ENCODE measurements at regions not wholly inside any gene's neighbourhood (a gene's known extent, or its start where the extent isn't known, plus 50 kb on each side); places are given as distances from the start of the nearest gene placed in this dataset.

DNA sequence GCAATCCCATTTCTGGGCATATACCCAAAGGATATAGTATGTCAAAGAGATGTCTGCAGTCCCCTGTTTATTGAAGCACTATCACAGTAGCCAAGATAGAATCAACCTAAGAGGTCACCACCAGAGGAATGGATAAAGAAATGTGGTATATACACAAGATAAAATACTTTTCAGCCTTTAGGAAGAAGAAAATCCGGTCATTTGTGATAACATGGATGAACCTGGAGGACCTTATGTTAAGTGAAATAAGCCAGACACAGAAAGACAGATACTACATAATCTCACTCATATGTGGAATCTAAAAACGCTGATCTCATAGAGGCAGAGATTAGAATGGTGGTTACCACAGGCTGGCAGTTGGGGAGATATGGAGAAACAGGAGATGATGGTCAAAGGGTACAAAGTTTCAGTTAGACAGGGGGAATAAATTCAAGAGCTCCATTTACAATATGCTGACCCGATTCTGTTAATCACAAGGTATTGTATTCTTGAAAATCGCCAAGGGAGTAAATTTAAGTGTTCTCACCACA, 195.8 kb downstream of the MTHFS start:
- Histone ChIP-seq H3K4me1 (no peaks in the 10 kb centered on the region), H3K36me3 (no peaks in the 10 kb centered on the region), H3K9me3 (no peaks in the 10 kb centered on the region), H3K27ac (no peak overlapping the region), H3K4me3 (no peak overlapping the region), H3K27me3 (replicated peaks in 1 of 7) (peaks cover 0 to 10% (median 0%) of the 10 kb centered on the region in 7 donors)
- intact Hi-C loops (cut with DNase I; ENCODE audit: low total_unique reads) = no loop called here
- TF ChIP-seq POLR2AphosphoS5 (IDR thresholded peaks at IDR 0.05) (no peak), POLR2A (IDR thresholded peaks at IDR 0.05) (no peak)
- TF ChIP-seq, protein P1, sequence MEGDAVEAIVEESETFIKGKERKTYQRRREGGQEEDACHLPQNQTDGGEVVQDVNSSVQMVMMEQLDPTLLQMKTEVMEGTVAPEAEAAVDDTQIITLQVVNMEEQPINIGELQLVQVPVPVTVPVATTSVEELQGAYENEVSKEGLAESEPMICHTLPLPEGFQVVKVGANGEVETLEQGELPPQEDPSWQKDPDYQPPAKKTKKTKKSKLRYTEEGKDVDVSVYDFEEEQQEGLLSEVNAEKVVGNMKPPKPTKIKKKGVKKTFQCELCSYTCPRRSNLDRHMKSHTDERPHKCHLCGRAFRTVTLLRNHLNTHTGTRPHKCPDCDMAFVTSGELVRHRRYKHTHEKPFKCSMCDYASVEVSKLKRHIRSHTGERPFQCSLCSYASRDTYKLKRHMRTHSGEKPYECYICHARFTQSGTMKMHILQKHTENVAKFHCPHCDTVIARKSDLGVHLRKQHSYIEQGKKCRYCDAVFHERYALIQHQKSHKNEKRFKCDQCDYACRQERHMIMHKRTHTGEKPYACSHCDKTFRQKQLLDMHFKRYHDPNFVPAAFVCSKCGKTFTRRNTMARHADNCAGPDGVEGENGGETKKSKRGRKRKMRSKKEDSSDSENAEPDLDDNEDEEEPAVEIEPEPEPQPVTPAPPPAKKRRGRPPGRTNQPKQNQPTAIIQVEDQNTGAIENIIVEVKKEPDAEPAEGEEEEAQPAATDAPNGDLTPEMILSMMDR (IDR thresholded peaks at IDR 0.05 in 8 of 11, conservative IDR thresholded peaks at IDR 0.05 in 3 of 11) = no peak
- no peak for DNase-seq
- WGBS, 5 donors = 73 to 87% (median 81%) methylated on average over 4 of the region's 4 CpGs

DNA sequence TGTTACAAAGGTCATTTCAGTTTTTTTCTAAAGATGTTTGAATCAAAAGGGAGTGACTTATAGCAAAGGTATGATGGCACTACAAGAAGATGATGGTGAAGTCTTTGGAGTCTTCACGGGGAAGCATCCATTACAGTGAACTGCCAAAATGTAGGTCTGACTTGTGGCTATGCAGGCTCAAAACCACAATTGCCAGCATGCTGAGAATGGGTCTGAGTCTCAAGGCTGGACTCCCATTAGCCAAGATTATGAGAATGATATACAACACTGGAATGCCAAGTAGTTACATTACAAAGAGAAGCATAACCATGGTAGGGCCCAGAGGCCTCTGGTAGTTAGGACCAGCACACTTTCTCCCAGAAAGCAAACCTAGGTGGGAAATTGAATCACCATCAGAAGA, 194.2 kb downstream of the MTHFS start:
- Histone ChIP-seq H3K4me3 (no peak overlapping the region), H3K27me3 (replicated peaks in 1 of 7) (peaks cover 0 to 10% (median 0%) of the 10 kb centered on the region in 7 donors), H3K27ac (no peak overlapping the region), H3K4me1 (no peaks in the 10 kb centered on the region), H3K36me3 (no peaks in the 10 kb centered on the region), H3K9me3 (peaks cover 0 to 2% (median 0%) of the 10 kb centered on the region in 8 donors)
- no peak for DNase-seq
- no peak for TF ChIP-seq POLR2AphosphoS5 (IDR thresholded peaks at IDR 0.05)
- no peak for TF ChIP-seq POLR2A (IDR thresholded peaks at IDR 0.05)
- TF ChIP-seq, protein P1 (IDR thresholded peaks at IDR 0.05 in 8 of 11, conservative IDR thresholded peaks at IDR 0.05 in 3 of 11) = no peak
- intact Hi-C loops (cut with DNase I; ENCODE audit: low total_unique reads) = no loop called here
- 78 to 96% (median 93%) methylated on average over 1 of the region's 1 CpG for WGBS, 5 donors

GRCh38 chr15:79721256-79721655, 175.6 kb downstream of the MTHFS start:
- Histone ChIP-seq H3K9me3 (no peaks in the 10 kb centered on the region), H3K27me3 (replicated peaks in 1 of 7) (peaks cover 0 to 12% (median 0%) of the 10 kb centered on the region in 7 donors), H3K4me3 (no peak overlapping the region), H3K27ac (no peak overlapping the region), H3K4me1 (no peaks in the 10 kb centered on the region), H3K36me3 (no peaks in the 10 kb centered on the region)
- DNase-seq = no peak
- TF ChIP-seq POLR2AphosphoS5 (IDR thresholded peaks at IDR 0.05) = no peak
- TF ChIP-seq, protein P1 (IDR thresholded peaks at IDR 0.05 in 8 of 11, conservative IDR thresholded peaks at IDR 0.05 in 3 of 11) = no peak
- intact Hi-C loops (cut with DNase I; ENCODE audit: low total_unique reads) = no loop called here
- WGBS, 5 donors = 77 to 88% (median 85%) methylated on average over 1 of the region's 1 CpG

DNA sequence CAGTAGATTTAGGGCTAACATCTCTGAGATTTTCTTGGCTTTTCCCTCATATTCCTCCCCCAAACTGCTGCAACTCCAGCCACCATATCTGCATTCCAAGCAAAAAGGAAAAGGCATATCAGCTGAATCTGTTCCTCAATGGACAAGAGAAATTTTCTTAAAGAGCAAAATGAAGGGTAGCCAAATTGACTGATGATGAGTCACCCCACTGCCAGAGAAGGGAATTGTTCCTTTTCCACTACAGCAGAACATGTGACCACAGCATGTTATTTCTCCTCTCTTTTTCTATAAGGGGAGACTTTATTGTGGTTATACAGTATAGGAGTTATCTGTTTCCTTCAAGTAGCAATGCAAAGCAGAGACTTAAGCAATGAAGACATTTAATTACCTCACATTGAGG, 172.5 kb downstream of the MTHFS start:
- TF ChIP-seq POLR2A (IDR thresholded peaks at IDR 0.05) = no peak
- TF ChIP-seq POLR2AphosphoS5 (IDR thresholded peaks at IDR 0.05) = no peak
- TF ChIP-seq, protein P1 (IDR thresholded peaks at IDR 0.05 in 8 of 11, conservative IDR thresholded peaks at IDR 0.05 in 3 of 11) = no peak
- H3K4me3 ChIP-seq = no peak overlapping the region
- intact Hi-C loops (cut with DNase I; ENCODE audit: low total_unique reads) = no loop called here

More for the DNA sequence above, 172.5 kb downstream of the MTHFS start:
- Histone ChIP-seq H3K27me3 (replicated peaks in 1 of 7) (peaks cover 0 to 29% (median 0%) of the 10 kb centered on the region in 7 donors), H3K4me1 (no peaks in the 10 kb centered on the region), H3K36me3 (no peaks in the 10 kb centered on the region), H3K27ac (no peak overlapping the region), H3K9me3 (no peaks in the 10 kb centered on the region)
- no peak for DNase-seq
